ENCODE measurements at regions not wholly inside any gene's neighbourhood (a gene's known extent, or its start where the extent isn't known, plus 50 kb on each side); places are given as distances from the start of the nearest gene placed in this dataset.

GRCh38 chr3:171984883-171985282 is 54.5 kb upstream of the FNDC3B start:
- TF ChIP-seq POLR2A (IDR thresholded peaks at IDR 0.05): no peak
- TF ChIP-seq CTCF (IDR thresholded peaks at IDR 0.05): no peak
- no peak for TF ChIP-seq POLR2AphosphoS5 (IDR thresholded peaks at IDR 0.05)

Data from prostate gland (tissue), 2 donors.